SH-SY5Y (cell line): ENCODE measurements at regions not wholly inside any gene's neighbourhood (a gene's known extent, or its start where the extent isn't known, plus 50 kb on each side); places are given as distances from the start of the nearest gene placed in this dataset.

Experiments used
- GATA2 ChIP-seq: IDR thresholded peaks from 2 replicates; pipeline ENCODE4 v1.6.1; 2011; ENCODE audit warnings: mild to moderate bottlenecking, low read depth, low read length
- GATA3 ChIP-seq: IDR thresholded peaks from 2 replicates; pipeline ENCODE4 v1.6.1; 2011; ENCODE audit warnings: low read depth, mild to moderate bottlenecking, low read length, moderate library complexity

GRCh38 chr9:89246840-89247239 is 64.2 kb upstream of the CKS2 start:
- TF ChIP-seq GATA3: no peak
- no peak for TF ChIP-seq GATA2
